Natural killer cell treated with Interleukin-12 subunit alpha and Interleukin-12 subunit beta and Interleukin-15 and Interleukin-18, amount 100 ng/mL, for 72 hours (primary cell): ENCODE measurements at regions not wholly inside any gene's neighbourhood (a gene's known extent, or its start where the extent isn't known, plus 50 kb on each side); places are given as distances from the start of the nearest gene placed in this dataset.

Experiments used
- ATAC-seq, 2 donors: fragments of 150-1000 bp; cut with Tn5 transposase in 1 of 2; sonication (Bioruptor Pico), chemical (Tn5 transposase) in 1 of 2; 2 replicates each; pipeline ENCODE4 v1.10.0; 2021
- DNase-seq: peaks from one replicate; pipeline ENCODE4 v3.0.0; 2022; ENCODE audit warnings: low spot score
- H3K27ac Mint-ChIP-seq, 2 donors: 1 replicate in 1 of 2; 2 replicates in 1 of 2; pipeline ENCODE4 v1.8.0; 2022; ENCODE audit warnings: mixed read lengths in 2 of 2, mild to moderate bottlenecking in 1 of 2, moderate library complexity in 1 of 2
- H3K27me3 Mint-ChIP-seq, 2 donors: 1 replicate in 1 of 2; 2 replicates in 1 of 2; pipeline ENCODE4 v1.8.0; 2022; ENCODE audit warnings: mixed read lengths in 2 of 2
- H3K36me3 Mint-ChIP-seq: one replicate; pipeline ENCODE4 v1.8.0; 2022; ENCODE audit warnings: mixed read lengths
- H3K4me1 Mint-ChIP-seq, 2 donors: 1 replicate in 1 of 2; 2 replicates in 1 of 2; pipeline ENCODE4 v1.8.0; 2022; ENCODE audit warnings: low read depth in 2 of 2, mixed read lengths in 2 of 2, mild to moderate bottlenecking in 1 of 2
- H3K4me3 Mint-ChIP-seq: one replicate; pipeline ENCODE4 v1.8.0; 2022; ENCODE audit warnings: mixed read lengths
- H3K9me3 Mint-ChIP-seq: 2 replicates; pipeline ENCODE4 v1.8.0; 2022; ENCODE audit warnings: mixed read lengths

DNA sequence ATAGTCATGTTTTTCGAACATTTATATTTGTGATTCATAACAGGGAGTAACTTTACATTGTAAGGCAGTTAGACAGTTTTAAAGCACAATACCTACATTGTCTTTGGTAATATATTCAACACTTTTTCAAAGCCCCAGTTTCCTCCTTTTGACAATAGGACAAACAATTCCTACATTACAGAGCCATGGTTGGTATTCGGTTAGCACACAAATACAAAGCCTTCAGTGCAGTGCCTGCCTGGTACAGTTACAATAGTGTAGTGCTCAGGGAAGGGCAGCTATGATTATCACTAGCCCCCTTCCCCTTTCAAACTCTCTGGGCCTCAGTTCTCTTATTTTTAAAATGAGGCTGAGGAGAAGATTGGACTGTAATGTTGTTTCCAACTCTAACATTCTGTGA is 207.8 kb downstream of the TPBG start:
- peaks cover 4% of the 10 kb centered on the region for H3K36me3 Mint-ChIP-seq
- H3K9me3 Mint-ChIP-seq = peaks cover 14% of the 10 kb centered on the region
- peaks cover 0 to 8% of the 10 kb centered on the region in 2 donors for H3K27me3 Mint-ChIP-seq

DNA sequence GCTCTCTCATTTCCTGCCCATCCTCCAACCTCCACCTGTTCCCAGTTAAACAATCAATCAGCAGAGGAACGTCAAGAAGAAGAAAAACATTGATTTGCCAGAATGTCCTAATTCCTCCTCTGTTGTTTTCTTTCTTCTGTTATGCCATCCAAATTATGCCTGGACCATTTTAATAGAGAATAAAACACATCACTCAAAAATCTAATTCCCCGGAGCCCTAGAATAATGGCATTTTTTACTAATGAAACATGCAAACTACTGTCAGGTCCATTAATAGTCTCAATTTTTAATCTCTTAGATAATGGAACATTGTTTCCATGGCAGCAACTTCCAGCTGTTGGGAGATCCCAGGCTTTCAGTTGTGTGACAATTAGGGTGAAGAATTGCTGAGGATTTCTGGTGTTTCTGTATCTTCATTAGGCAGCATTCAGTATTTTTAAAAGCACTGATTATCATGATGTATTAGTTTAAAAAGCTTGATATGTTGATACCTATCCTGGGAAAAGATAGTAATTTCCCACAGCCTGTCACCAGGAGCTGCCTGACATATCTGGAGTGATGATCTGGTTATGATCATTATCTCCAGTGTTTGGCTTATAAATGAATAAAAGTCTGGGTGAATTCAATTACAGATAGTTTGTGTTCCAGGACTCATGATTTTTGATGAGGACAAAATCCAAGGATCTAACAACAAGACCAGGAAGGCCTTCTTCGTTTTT is 209.8 kb downstream of the TPBG start:
- peaks cover 14% of the 10 kb centered on the region for H3K9me3 Mint-ChIP-seq
- peaks cover 0 to 8% of the 10 kb centered on the region in 2 donors for H3K27me3 Mint-ChIP-seq
- H3K36me3 Mint-ChIP-seq = peaks cover 8% of the 10 kb centered on the region
- no peak overlapping the region for H3K27ac Mint-ChIP-seq
- no peaks in the 10 kb centered on the region for H3K4me1 Mint-ChIP-seq
- no peak overlapping the region for H3K4me3 Mint-ChIP-seq
- DNase-seq (no peak), ATAC-seq (no peak)

More for the DNA sequence above, 207.8 kb downstream of the TPBG start:
- Mint-ChIP-seq H3K4me1 (no peaks in the 10 kb centered on the region), H3K4me3 (no peak overlapping the region), H3K27ac (no peak overlapping the region)
- ATAC-seq (no peak), DNase-seq (no peak)

DNA sequence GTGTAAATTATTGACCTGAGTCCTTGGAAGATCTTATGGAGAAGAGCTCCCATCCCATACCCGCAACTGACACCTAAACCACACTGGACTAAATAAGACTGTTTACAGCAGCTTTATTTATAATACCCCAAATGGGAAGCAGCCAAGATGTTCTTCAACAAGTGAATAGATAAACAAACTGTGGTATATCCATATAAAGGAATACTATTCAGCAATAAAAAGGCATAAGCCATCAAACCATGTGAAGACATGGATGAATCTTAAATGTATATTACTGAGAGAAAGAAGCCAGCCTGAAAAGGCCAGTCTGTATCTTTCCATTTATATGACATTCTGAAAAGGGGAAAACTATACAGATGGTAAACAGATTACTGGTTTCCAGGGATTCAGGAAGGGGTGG is 212.7 kb downstream of the TPBG start:
- no peak overlapping the region for H3K27ac Mint-ChIP-seq
- peaks cover 12% of the 10 kb centered on the region for H3K9me3 Mint-ChIP-seq
- no peak for DNase-seq
- H3K36me3 Mint-ChIP-seq = peaks cover 8% of the 10 kb centered on the region
- peaks cover 0 to 11% of the 10 kb centered on the region in 2 donors for H3K27me3 Mint-ChIP-seq
- no peaks in the 10 kb centered on the region for H3K4me1 Mint-ChIP-seq
- ATAC-seq = no peak
- no peak overlapping the region for H3K4me3 Mint-ChIP-seq

DNA sequence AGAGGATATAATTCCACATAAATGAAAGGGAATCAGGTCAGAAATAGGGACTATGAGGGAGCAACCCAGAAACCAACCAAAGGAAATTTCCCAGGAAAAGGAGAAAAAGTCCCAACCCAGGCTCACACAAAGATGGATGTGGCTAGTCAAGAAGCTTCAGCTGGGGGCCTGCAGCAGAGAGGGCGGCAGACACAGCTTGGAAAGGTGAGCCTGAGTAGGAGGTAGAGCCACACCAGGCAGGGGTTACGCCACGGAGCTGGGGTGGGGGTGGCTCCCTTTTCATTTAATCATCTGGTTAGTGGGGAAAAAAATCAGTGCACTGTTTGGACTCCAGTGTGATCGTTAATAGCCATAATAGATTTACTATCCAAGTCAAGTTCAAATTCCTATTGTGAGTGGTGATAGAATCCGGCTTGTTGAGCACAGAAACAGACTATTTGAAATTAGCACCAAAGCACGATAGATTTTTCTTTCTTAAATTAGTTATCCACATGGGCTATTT is 220.6 kb downstream of the TPBG start:
- peaks cover 5% of the 10 kb centered on the region for H3K9me3 Mint-ChIP-seq
- H3K36me3 Mint-ChIP-seq = no peaks in the 10 kb centered on the region
- DNase-seq (no peak), ATAC-seq (no peak)
- H3K27ac Mint-ChIP-seq = no peak overlapping the region
- no peaks in the 10 kb centered on the region for H3K4me1 Mint-ChIP-seq
- H3K27me3 Mint-ChIP-seq = peaks cover 0 to 8% of the 10 kb centered on the region in 2 donors
- no peak overlapping the region for H3K4me3 Mint-ChIP-seq

DNA sequence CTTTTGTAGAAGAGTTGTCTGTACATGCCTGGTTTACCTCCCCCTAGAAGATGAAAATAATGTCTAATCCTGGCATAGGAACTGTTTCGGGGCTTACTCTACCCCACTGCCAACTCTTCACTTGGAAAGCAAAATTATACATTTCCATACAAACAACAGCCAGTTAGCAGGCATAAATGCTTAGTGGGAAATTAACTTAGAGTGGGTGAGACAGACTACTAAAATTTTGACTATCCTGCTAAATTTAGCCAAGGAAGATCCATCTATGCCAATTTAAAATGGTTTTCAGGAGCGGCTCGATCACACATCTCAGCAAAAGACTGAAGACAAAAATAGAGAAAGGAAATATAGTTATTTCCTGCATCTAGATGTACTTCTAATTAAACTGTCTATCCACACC is 221.2 kb downstream of the TPBG start:
- no peak overlapping the region for H3K27ac Mint-ChIP-seq
- no peaks in the 10 kb centered on the region for H3K36me3 Mint-ChIP-seq
- H3K9me3 Mint-ChIP-seq = peaks cover 5% of the 10 kb centered on the region
- DNase-seq (no peak), ATAC-seq (no peak)
- H3K4me3 Mint-ChIP-seq = no peak overlapping the region
- H3K27me3 Mint-ChIP-seq = peaks cover 0 to 5% of the 10 kb centered on the region in 2 donors
- no peaks in the 10 kb centered on the region for H3K4me1 Mint-ChIP-seq

DNA sequence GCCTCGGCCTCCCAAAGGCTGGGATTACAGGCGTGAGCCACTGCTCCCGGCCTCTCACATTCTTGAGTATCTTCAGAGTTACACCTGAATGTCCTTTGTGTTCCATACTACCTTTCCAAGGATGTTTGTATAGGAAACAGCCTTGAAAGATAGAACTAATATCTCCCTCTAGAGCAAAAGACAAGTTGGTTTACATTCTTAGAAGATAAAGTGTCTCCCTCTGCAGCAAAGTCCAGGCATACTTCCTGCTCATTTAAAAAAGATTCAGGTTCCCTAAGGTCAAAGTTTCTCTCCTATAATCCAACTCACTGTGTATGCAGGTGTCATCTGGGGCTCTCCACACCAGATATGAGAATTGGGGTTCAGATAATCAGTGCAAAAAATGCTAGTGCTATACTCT is 224.4 kb downstream of the TPBG start:
- no peaks in the 10 kb centered on the region for H3K36me3 Mint-ChIP-seq
- ATAC-seq = no peak
- no peak for DNase-seq
- H3K4me3 Mint-ChIP-seq = no peak overlapping the region
- H3K27me3 Mint-ChIP-seq = peaks cover 0 to 5% of the 10 kb centered on the region in 2 donors
- peaks cover 5% of the 10 kb centered on the region for H3K9me3 Mint-ChIP-seq
- no peaks in the 10 kb centered on the region for H3K4me1 Mint-ChIP-seq
- H3K27ac Mint-ChIP-seq = no peak overlapping the region

DNA sequence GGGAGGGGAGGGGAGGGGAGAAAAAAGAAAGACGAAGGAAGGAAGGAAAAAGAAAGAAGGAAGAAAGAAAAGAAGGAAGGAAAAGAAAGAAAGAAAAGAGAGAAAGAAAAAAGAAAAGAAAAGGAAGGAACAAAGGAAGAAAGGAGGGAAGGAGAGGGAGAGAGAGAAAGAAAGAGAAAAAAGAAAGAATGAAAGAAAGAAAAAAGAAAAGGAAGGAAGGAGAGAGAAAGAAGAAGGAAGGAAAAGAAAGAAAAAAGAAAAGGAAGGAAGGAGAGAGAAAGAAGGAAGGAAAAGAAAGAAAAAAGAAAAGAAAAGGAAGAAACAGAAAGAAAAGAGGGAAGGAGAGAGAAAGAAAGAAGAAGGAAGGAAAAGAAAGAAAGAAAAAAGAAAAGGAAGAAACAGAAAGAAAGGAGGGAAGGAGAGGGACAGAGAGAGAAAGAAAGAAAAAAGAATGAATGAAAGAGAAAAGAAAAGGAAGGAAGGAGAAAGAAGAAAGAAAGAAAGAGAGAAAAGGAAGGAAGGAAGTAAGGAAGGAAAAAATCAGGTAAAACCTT is 225.3 kb downstream of the TPBG start:
- Mint-ChIP-seq H3K4me3 (no peak overlapping the region), H3K4me1 (no peaks in the 10 kb centered on the region), H3K27me3 (peaks cover 0 to 5% of the 10 kb centered on the region in 2 donors), H3K27ac (no peak overlapping the region), H3K9me3 (peaks cover 5% of the 10 kb centered on the region), H3K36me3 (no peaks in the 10 kb centered on the region)
- ATAC-seq = no peak
- DNase-seq = no peak

DNA sequence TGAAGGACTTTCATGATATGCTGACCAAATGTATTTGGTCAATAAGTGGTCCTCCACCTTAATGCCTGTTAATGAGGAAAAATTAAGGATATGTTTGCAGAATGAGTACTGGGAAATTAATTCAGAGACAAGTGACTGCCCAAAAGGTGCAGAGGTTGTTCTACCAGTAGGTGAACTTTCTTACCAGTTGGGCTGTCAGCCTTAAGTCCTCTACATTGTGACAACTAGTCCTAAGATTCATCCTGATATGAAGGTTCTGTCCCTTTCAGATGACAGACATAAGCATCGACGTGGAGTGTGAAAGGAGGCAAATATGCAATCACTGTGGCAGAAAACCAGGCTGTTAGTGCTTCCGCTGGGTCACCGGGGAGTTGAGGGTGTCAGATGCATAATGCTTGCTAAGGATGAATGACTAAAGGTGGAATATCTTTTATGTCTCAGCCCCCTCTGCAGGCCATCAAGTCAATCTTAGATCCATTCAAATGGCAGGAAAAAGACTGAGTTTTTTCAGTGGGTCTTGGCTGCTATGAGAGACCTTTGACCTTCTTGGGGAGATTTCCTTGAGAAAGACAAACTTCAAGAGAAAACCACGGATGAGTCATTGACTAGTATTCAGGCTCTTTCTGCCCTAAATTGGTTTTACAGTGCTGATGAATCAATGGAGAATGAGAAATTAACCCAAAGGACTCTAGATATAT is 226.0 kb downstream of the TPBG start:
- H3K4me1 Mint-ChIP-seq = no peaks in the 10 kb centered on the region
- no peak overlapping the region for H3K27ac Mint-ChIP-seq
- H3K9me3 Mint-ChIP-seq = peaks cover 5% of the 10 kb centered on the region
- ATAC-seq (no peak), DNase-seq (no peak)
- no peaks in the 10 kb centered on the region for H3K36me3 Mint-ChIP-seq
- H3K27me3 Mint-ChIP-seq = peaks cover 0 to 5% of the 10 kb centered on the region in 2 donors
- H3K4me3 Mint-ChIP-seq = no peak overlapping the region

DNA sequence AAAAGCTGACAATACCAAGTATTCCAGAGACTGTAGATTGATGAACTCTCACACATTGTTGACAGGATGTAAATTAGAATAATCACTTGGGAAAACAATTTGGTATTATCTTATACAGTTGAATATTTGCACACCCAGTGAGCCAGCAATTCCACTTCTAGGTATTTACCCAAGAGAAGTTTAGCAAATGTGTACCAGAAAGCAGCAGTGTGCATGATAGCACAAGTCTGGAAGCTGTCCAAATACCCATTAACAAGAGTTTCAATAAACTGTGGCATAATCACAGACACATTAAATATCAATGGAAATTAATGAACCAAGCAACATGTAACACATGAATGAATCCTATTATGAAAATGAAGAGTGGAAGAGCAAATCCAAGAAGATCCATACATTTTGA is 233.6 kb downstream of the TPBG start:
- Mint-ChIP-seq H3K27me3 (peaks cover 3 to 11% of the 10 kb centered on the region in 2 donors), H3K9me3 (peaks cover 11% of the 10 kb centered on the region), H3K4me1 (no peaks in the 10 kb centered on the region), H3K4me3 (no peak overlapping the region), H3K36me3 (no peaks in the 10 kb centered on the region), H3K27ac (no peak overlapping the region)
- DNase-seq (no peak), ATAC-seq (no peak)

DNA sequence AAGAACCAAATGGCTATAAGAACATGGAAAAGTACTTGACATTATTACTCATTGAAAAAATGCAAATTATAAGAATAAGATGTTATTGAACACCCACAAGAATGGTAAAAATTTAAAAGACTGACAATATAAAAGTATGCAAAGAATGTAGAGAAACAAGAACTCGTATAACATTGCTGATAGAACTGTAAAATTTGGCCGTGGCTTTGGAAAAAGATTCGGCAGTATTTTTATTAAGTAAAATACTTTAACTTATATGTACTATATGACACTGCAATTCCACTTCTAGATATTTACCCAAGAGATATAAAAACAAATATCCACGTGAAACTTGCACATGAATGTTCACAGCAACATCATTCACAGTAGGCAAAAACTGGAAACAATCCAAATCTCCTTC is 239.2 kb downstream of the TPBG start:
- DNase-seq (no peak), ATAC-seq (no peak)
- Mint-ChIP-seq H3K27me3 (no peaks in the 10 kb centered on the region), H3K4me3 (no peak overlapping the region), H3K36me3 (no peaks in the 10 kb centered on the region), H3K27ac (no peak overlapping the region), H3K4me1 (no peaks in the 10 kb centered on the region), H3K9me3 (peaks cover 7% of the 10 kb centered on the region)

DNA sequence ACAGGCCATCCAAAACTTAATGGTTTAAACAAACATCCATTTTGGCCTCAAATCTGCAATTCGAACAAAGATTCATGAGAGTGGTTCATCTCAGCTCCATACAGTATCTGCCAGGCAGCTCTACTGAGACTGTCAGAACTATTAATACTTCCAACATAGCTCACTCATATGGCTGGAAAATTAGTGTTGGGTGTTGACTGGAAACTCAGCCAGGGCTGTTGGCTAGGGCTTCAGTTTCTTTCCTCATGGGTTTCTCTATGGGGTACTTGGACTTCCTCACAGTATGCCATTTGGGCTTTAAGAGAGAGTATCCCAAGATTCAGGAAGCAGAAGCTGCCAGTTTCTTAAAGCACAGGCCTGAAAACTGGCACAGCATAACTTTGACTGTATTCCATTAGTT is 240.3 kb downstream of the TPBG start:
- Mint-ChIP-seq H3K9me3 (peaks cover 7% of the 10 kb centered on the region), H3K36me3 (no peaks in the 10 kb centered on the region), H3K4me1 (no peaks in the 10 kb centered on the region), H3K27me3 (no peaks in the 10 kb centered on the region), H3K4me3 (no peak overlapping the region), H3K27ac (no peak overlapping the region)
- no peak for ATAC-seq
- no peak for DNase-seq

DNA sequence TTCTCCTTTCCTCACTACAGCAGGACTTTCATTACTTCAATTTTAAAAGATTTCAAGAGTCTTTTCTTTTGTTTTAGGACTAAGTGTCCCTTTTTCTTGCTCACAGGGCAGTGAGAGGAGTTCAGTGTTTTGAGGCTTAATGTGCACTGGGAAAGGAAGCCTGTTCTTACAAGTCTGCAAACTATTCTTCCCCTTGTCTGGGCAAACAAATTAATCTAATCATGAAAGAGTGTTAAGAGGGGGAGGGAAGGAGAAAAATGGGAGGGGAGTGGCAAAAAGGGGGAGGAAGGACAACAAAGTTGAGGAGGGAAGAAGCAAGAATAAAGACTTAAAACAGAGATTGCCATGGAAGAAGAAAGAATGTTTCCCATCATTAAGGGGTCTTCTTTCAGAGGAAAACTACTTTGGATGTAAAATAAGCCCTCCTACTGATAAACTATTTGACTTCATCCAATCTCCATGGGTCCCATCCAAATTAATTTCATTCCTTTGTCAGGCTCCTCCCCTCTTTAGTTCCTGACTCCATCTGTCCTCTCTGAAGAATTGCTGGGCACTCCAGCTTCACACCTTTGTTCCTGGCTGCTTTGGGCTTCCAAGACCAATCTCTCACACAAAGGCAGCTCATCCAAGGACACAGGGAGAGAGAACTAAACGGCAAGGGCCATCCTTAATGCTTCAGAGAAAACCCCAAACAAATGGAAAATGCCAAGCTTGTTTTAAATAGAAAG is 244.5 kb downstream of the TPBG start:
- Mint-ChIP-seq H3K4me3 (no peak overlapping the region), H3K9me3 (no peaks in the 10 kb centered on the region), H3K4me1 (no peaks in the 10 kb centered on the region), H3K27me3 (peaks cover 0 to 7% of the 10 kb centered on the region in 2 donors), H3K27ac (no peak overlapping the region), H3K36me3 (no peaks in the 10 kb centered on the region)
- DNase-seq (no peak), ATAC-seq (no peak)

DNA sequence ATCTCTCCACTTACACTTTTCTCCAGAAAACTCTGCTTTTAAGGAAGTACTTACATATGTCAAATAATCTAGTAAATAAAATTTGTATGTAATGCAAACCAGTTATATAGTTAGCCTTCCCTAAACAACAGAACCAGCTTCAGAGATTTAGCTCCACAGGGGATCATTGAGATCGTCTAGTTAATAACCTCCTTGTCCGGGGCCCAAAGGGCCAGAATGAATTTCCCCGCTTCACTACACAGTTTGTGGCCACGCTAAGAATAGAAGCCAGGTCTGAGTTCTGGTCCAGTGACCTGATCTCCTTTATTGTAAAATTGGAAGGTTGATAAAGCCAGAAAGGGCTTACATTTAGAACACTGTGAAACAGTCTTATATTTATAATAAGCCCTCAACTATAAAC is 245.2 kb downstream of the TPBG start:
- Mint-ChIP-seq H3K9me3 (no peaks in the 10 kb centered on the region), H3K27me3 (peaks cover 0 to 7% of the 10 kb centered on the region in 2 donors), H3K4me3 (no peak overlapping the region), H3K36me3 (no peaks in the 10 kb centered on the region), H3K4me1 (no peaks in the 10 kb centered on the region), H3K27ac (no peak overlapping the region)
- DNase-seq (no peak), ATAC-seq (no peak)

DNA sequence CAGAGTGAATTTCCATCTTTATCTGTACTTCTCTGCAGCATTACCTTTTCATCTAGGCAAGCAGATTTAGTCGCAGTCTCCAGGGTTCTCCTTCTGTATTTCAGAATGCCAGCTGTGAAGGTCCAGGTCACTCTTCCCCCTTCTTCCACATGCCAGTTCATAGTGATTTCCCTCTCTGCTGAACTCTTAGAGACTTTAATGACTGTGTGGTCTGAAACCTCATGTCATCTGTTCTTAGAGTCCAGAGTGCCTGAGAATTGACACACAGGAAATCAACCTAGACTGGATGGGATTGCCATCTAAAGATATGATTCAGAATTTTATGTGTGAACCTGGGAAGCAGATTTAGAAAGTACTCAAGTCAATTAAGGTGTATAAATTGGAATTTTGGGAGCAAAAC is 248.1 kb downstream of the TPBG start:
- no peak overlapping the region for H3K27ac Mint-ChIP-seq
- ATAC-seq = no peak
- H3K4me1 Mint-ChIP-seq = no peaks in the 10 kb centered on the region
- H3K27me3 Mint-ChIP-seq = peaks cover 0 to 7% of the 10 kb centered on the region in 2 donors
- H3K9me3 Mint-ChIP-seq = no peaks in the 10 kb centered on the region
- DNase-seq = no peak
- no peak overlapping the region for H3K4me3 Mint-ChIP-seq
- no peaks in the 10 kb centered on the region for H3K36me3 Mint-ChIP-seq
